ENCODE measurements at regions not wholly inside any gene's neighbourhood (a gene's known extent, or its start where the extent isn't known, plus 50 kb on each side); places are given as distances from the start of the nearest gene placed in this dataset.

GRCh38 chr6:41451515-41452163 lies 94.5 kb upstream of the FOXP4 start:
- Histone ChIP-seq H3K36me3 (ENCODE audit: low read depth, missing control alignments) (no peaks in the 10 kb centered on the region), H3K4me3 (no peak overlapping the region), H3K27ac (peak overlapping the region in 1 of 2 donors; percentile 56), H3K4me1 (peaks cover 16% of the 10 kb centered on the region), H3K9me3 (no peaks in the 10 kb centered on the region), H3K27me3 (no peaks in the 10 kb centered on the region)
- DNase-seq, result peak; percentile 38
- no peak for TF ChIP-seq CTCF (IDR thresholded peaks at IDR 0.05)
- intact Hi-C loops (cut with DNase I; ENCODE audit: low total_unique reads), result no loop called here
- 54 to 56% methylated on average over 16 to 22 of the region's 22 CpGs for WGBS, 2 donors

DNA sequence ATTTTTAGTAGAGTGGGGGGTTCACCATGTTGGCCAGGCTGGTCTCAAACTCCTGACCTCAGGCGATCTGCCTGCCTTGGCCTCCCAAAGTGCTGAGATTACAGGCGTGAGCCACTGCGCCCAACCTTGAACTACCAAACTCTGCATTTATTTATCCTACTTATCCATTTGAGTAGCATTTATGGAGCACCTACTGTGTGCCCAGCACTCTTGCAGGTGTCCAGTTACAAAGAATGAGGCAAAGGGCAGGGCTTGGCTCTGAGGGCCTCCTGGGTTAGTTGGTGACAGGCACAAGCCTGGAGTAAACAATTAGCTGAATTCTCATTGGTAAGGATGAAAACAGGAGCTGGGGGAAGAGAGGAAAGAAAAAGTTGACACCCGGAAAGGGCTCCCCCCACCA lies 93.4 kb upstream of the FOXP4 start:
- Histone ChIP-seq H3K4me3 (no peak overlapping the region), H3K27ac (no peak overlapping the region), H3K36me3 (ENCODE audit: low read depth, missing control alignments) (no peaks in the 10 kb centered on the region), H3K27me3 (no peaks in the 10 kb centered on the region), H3K9me3 (no peaks in the 10 kb centered on the region), H3K4me1 (peaks cover 16% of the 10 kb centered on the region)
- intact Hi-C loops (cut with DNase I; ENCODE audit: low total_unique reads), result no loop called here
- no peak for DNase-seq
- TF ChIP-seq POLR2A (IDR thresholded peaks at IDR 0.05) (no peak), CTCF (IDR thresholded peaks at IDR 0.05) (no peak)
- 90 to 92% methylated on average over 4 of the region's 4 CpGs for WGBS, 2 donors

DNA sequence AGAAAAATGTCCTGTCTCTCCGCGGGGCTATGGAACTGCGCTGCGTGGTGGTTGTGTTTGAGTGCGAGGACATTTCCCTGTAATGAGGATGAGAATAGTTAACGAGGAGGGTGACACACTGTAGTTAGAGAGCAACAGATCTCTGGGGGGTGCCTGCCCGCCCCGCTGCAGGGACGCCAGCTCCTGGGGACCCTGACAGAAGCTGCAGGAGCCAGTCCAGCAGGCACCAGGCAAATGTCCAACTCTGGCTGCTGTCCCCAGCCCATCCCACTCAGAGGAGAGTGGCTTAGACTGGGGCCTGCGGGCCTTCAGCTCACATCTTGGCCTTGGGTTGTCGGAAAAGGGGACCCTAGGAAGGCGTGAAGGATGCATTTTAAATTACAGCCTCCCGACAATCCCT lies 92.9 kb upstream of the FOXP4 start:
- Histone ChIP-seq H3K4me3 (no peak overlapping the region), H3K9me3 (no peaks in the 10 kb centered on the region), H3K27me3 (no peaks in the 10 kb centered on the region), H3K4me1 (peaks cover 16% of the 10 kb centered on the region), H3K27ac (no peak overlapping the region), H3K36me3 (ENCODE audit: low read depth, missing control alignments) (no peaks in the 10 kb centered on the region)
- WGBS, 2 donors, result 81% methylated on average over 8 to 13 of the region's 13 CpGs
- no peak for TF ChIP-seq POLR2A (IDR thresholded peaks at IDR 0.05)
- no peak for TF ChIP-seq CTCF (IDR thresholded peaks at IDR 0.05)
- intact Hi-C loops (cut with DNase I; ENCODE audit: low total_unique reads), result no loop called here
- no peak for DNase-seq

- no peaks in the 10 kb centered on the region for H3K36me3 ChIP-seq (ENCODE audit: low read depth, missing control alignments)
- 91 to 94% methylated on average over 9 of the region's 9 CpGs for WGBS, 2 donors
- no peaks in the 10 kb centered on the region for H3K9me3 ChIP-seq
Measured at GRCh38 chr6:41454189-41454789, 91.9 kb upstream of the FOXP4 start.

More at GRCh38 chr6:41454189-41454789, 91.9 kb upstream of the FOXP4 start:
- no peak for DNase-seq
- Histone ChIP-seq H3K4me1 (peaks cover 15% of the 10 kb centered on the region), H3K4me3 (no peak overlapping the region), H3K27ac (no peak overlapping the region), H3K27me3 (no peaks in the 10 kb centered on the region)
- intact Hi-C loops (cut with DNase I; ENCODE audit: low total_unique reads), result no loop called here
- TF ChIP-seq POLR2A (IDR thresholded peaks at IDR 0.05) (no peak), CTCF (IDR thresholded peaks at IDR 0.05) (no peak)
